A549 (cell line): ENCODE measurements at regions not wholly inside any gene's neighbourhood (a gene's known extent, or its start where the extent isn't known, plus 50 kb on each side); places are given as distances from the start of the nearest gene placed in this dataset.

ENCODE experiments used
- ATAC-seq, 2 experiments: fragments of 200-7000 bp in 1 of 2; fragments of >200 bp in 1 of 2; cut with Nextera tagmentation in 1 of 2; cut with Tn5 transposase in 1 of 2; 3 replicates each; pipeline versions ENCODE4 v1.8.0 to v1.9.1; 2018 to 2020; ENCODE audit warnings: mild to moderate bottlenecking in 1 of 2, moderate library complexity in 1 of 2
- CTCF ChIA-PET: fragments of 300-600 bp; sonication (Branson Sonifier 250); formaldehyde crosslinking; extraction: SDS; loops from one replicate; lab custom pipeline; 2021; ENCODE audit warnings: antibody characterized with exemption, inconsistent platforms; lab: Yijun Ruan, JAX
- POLR2A ChIA-PET: fragments of 350-600 bp; formaldehyde crosslinking; extraction: SDS; loops from one replicate; lab custom pipeline; 2021; ENCODE audit warnings: antibody characterized with exemption, inconsistent platforms; lab: Yijun Ruan, JAX
- DNase-seq, 2 experiments: peaks; one replicate each; pipeline versions ENCODE4 v3.0.0 to v3.0.0-alpha.2; 2011 to 2016; ENCODE audit warnings: low read depth in 1 of 2, low spot score in 1 of 2
- FAIRE-seq: peaks from 2 replicates; lab custom pipeline; 2011; peaks lifted over from hg19 to GRCh38; lab: Jason Lieb, UNC
- H3K27ac ChIP-seq, 2 experiments: fragments of >200 bp; sonication (Bioruptor Twin); formaldehyde crosslinking; 3 replicates each; pipeline ENCODE4 v1.5.1; 2016 to 2017
- H3K4me1 ChIP-seq: fragments of >200 bp; sonication (Bioruptor Twin); formaldehyde crosslinking; 3 replicates; pipeline ENCODE4 v1.6.1; 2016
- H3K4me2 ChIP-seq: fragments of >200 bp; sonication (Bioruptor Twin); formaldehyde crosslinking; 3 replicates; pipeline ENCODE4 v1.6.1; 2016
- H3K4me3 ChIP-seq: fragments of >200 bp; sonication (Bioruptor Twin); formaldehyde crosslinking; 3 replicates; pipeline ENCODE4 v1.5.1; 2016
- H3K9me3 ChIP-seq: fragments of >200 bp; sonication (Bioruptor Twin); formaldehyde crosslinking; 3 replicates; pipeline ENCODE4 v1.6.1; 2016
- CBX2 ChIP-seq: fragments of 200-600 bp; sonication (generic); IDR thresholded peaks from 2 replicates; pipeline ENCODE4 v1.6.1; 2016; ENCODE audit warnings: low read depth, mild to moderate bottlenecking, borderline replicate concordance
- CBX8 ChIP-seq: fragments of 200-600 bp; sonication (generic); IDR thresholded peaks from 2 replicates; pipeline ENCODE4 v1.6.1; 2016
- CEBPB ChIP-seq, 2 experiments: fragments of >200 bp in 1 of 2; sonication (Bioruptor Twin) in 1 of 2; formaldehyde crosslinking in 1 of 2; IDR thresholded peaks; 2 replicates each; pipeline ENCODE4 v1.6.1; 2012 to 2016
- CHD2 ChIP-seq: fragments of 150-350 bp; IDR thresholded peaks from 2 replicates; pipeline ENCODE4 v1.6.1; 2014; ENCODE audit warnings: low read length; ENCODE audit not compliant: partially characterized antibody
- EP300 ChIP-seq, 2 experiments: fragments of >200 bp; sonication (Bioruptor Twin); formaldehyde crosslinking; IDR thresholded peaks; 2 replicates in 1 of 2; 3 replicates in 1 of 2; pipeline ENCODE4 v1.6.1; 2016 to 2017
- FOSL2 ChIP-seq, 2 experiments: fragments of 450-650 bp in 1 of 2; fragments of >200 bp in 1 of 2; sonication (Bioruptor Twin) in 1 of 2; formaldehyde crosslinking; IDR thresholded peaks; 2 replicates each; pipeline versions ENCODE4 v1.5.0 to v1.6.1; 2016 to 2020; ENCODE audit warnings: mild to moderate bottlenecking in 1 of 2, moderate library complexity in 1 of 2
- GATA3 ChIP-seq: IDR thresholded peaks from 2 replicates; pipeline ENCODE4 v1.6.1; 2012; ENCODE audit warnings: borderline replicate concordance
- HDAC2 ChIP-seq: fragments of 200-600 bp; sonication (generic); IDR thresholded peaks from 2 replicates; pipeline ENCODE4 v1.6.1; 2016
- HES2 ChIP-seq: fragments of >200 bp; sonication (Bioruptor Twin); formaldehyde crosslinking; IDR thresholded peaks from 2 replicates; pipeline ENCODE4 v1.6.1; 2016
- HOXB5 ChIP-seq: fragments of 250-450 bp; sonication (Bioruptor Pico); IDR thresholded peaks from 2 replicates; pipeline ENCODE4 v1.5.0; 2020; ENCODE audit warnings: mild to moderate bottlenecking, moderate library complexity
- JUN ChIP-seq, 2 experiments: fragments of >200 bp; sonication (Bioruptor Twin); formaldehyde crosslinking; IDR thresholded peaks; 2 replicates in 1 of 2; 3 replicates in 1 of 2; pipeline ENCODE4 v1.6.1; 2016 to 2017
- JUNB ChIP-seq: fragments of >200 bp; sonication (Bioruptor Twin); formaldehyde crosslinking; IDR thresholded peaks from 2 replicates; pipeline ENCODE4 v1.6.1; 2016
- NPAS2 ChIP-seq: fragments of 250-450 bp; sonication (Bioruptor Pico); IDR thresholded peaks from 2 replicates; pipeline ENCODE4 v1.8.0; 2022; ENCODE audit warnings: mild to moderate bottlenecking, moderate library complexity, borderline replicate concordance
- NR3C1 ChIP-seq: fragments of >200 bp; sonication (Bioruptor Twin); formaldehyde crosslinking; IDR thresholded peaks from 3 replicates; pipeline ENCODE4 v1.6.1; 2017
- POLR2AphosphoS2 ChIP-seq: conservative IDR thresholded peaks from 2 replicates; pipeline ENCODE4 v1.6.1; 2012; ENCODE audit warnings: low read length, improper control_type of control experiment, inconsistent platforms
- REST ChIP-seq: fragments of 200-600 bp; sonication (generic); IDR thresholded peaks from 2 replicates; pipeline ENCODE4 v1.6.1; 2016; ENCODE audit warnings: antibody characterized with exemption, mild to moderate bottlenecking, moderate library complexity
- TFCP2L1 ChIP-seq: fragments of 250-450 bp; sonication (Bioruptor Pico); IDR thresholded peaks from 2 replicates; pipeline ENCODE4 v1.5.0; 2021; ENCODE audit warnings: mild to moderate bottlenecking
- ZNF302 ChIP-seq: fragments of 250-450 bp; sonication (Bioruptor Pico); IDR thresholded peaks from 2 replicates; pipeline ENCODE4 v1.9.0; 2021; ENCODE audit warnings: inconsistent platforms, mild to moderate bottlenecking, moderate library complexity
- ZSCAN20 ChIP-seq: fragments of 250-450 bp; sonication (Bioruptor Pico); IDR thresholded peaks from 2 replicates; pipeline ENCODE4 v1.8.0; 2022; ENCODE audit warnings: mild to moderate bottlenecking, moderate library complexity
- WGBS: methylation state at CpG from one replicate; pipeline ENCODE4 v1.1.6; 2017; ENCODE audit errors: missing lambda C conversion rate; 5-methylcytosine and 5-hydroxymethylcytosine counted together

GRCh38 chr2:67304300-67304890 is 92.7 kb upstream of the ETAA1 start:
- no peak for DNase-seq
- no peak for ATAC-seq
- TF ChIP-seq GATA3, result peak; percentile 35; the same call in 1 of the 2 replicates
- no peak for TF ChIP-seq NR3C1
- Histone ChIP-seq H3K4me3 (no peak overlapping the region), H3K4me1 (peaks cover 6% of the 10 kb centered on the region; the same call in 2 of the 3 replicates), H3K9me3 (no peaks in the 10 kb centered on the region), H3K4me2 (no peak overlapping the region), H3K27ac (no peak overlapping the region)
- ChIA-PET CTCF (interaction anchor here (0.9 kb wide), 1 partner anchor 14 kb away, joined by 3 read pairs; no protein-coding TSS in a partner anchor), POLR2A (no interaction called here)
- no peak for FAIRE-seq
- 50% methylated on average over 6 of the region's 6 CpGs for WGBS

- CTCF ChIA-PET, result no interaction called here
- no peaks in the 10 kb centered on the region for H3K9me3 ChIP-seq
- POLR2A ChIA-PET, result no interaction called here
- H3K4me3 ChIP-seq, result no peak overlapping the region
- peak in 1 of 2 experiments; percentile 55 for DNase-seq
- peaks cover 27% of the 10 kb centered on the region for H3K4me1 ChIP-seq
- H3K4me2 ChIP-seq, result peak overlapping the region; percentile 32
- WGBS, result 55% methylated on average over 1 of the region's 1 CpG
- TF ChIP-seq FOSL2 (IDR thresholded peaks at IDR 0.05), result no peak
- TF ChIP-seq FOSL2 (CRISPR knock-in tag; IDR thresholded peaks at IDR 0.05), result peak; percentile 16; the same call in 1 of the 2 replicates
- no peak for TF ChIP-seq CHD2
- TF ChIP-seq CEBPB (IDR thresholded peaks at IDR 0.05), result peak; percentile 37 to 45; a peak in 3 of 4 replicates
- 0 out of 2 replicates have a peak, but pooled peaks have one; percentile 20 for TF ChIP-seq JUNB
- TF ChIP-seq REST, result no peak
- 0 out of 6 replicates have a peak overlapping the region, but pooled peaks of 1 of the 2 experiments have one; percentile 9 for H3K27ac ChIP-seq
- peak; percentile 47 to 57; a peak in 3 of 6 replicates for ATAC-seq
- FAIRE-seq, result peak; percentile 39
Measured at GRCh38 chr2:67309281-67309680, 87.9 kb upstream of the ETAA1 start.

GRCh38 chr2:67311536-67311935 is 85.6 kb upstream of the ETAA1 start:
- Histone ChIP-seq H3K4me1 (peaks cover 27% of the 10 kb centered on the region), H3K9me3 (no peaks in the 10 kb centered on the region), H3K27ac (0 out of 6 replicates have a peak overlapping the region, but pooled peaks of 1 of the 2 experiments have one; percentile 11), H3K4me3 (no peak overlapping the region), H3K4me2 (peak overlapping the region; percentile 20)
- FAIRE-seq, result no peak
- no peak for ATAC-seq
- TF ChIP-seq FOSL2 (IDR thresholded peaks at IDR 0.05) (no peak), FOSL2 (CRISPR knock-in tag; IDR thresholded peaks at IDR 0.05) (peak; percentile 16; the same call in 1 of the 2 replicates), POLR2AphosphoS2 (no peak), JUNB (0 out of 2 replicates have a peak, but pooled peaks have one; percentile 25), HES2 (no peak), CBX2 (no peak)
- 3% methylated on average over 2 of the region's 2 CpGs for WGBS
- ChIA-PET CTCF (interaction anchor here (1.6 kb wide), 1 partner anchor 11 kb away, joined by 4 read pairs; no protein-coding TSS in a partner anchor), POLR2A (no interaction called here)
- no peak for DNase-seq

GRCh38 chr2:67312871-67313270 is 84.3 kb upstream of the ETAA1 start:
- WGBS, result 89% methylated on average over 1 of the region's 1 CpG
- no peaks in the 10 kb centered on the region for H3K9me3 ChIP-seq
- H3K4me1 ChIP-seq, result peaks cover 27% of the 10 kb centered on the region
- no peak overlapping the region for H3K4me2 ChIP-seq
- ATAC-seq (no peak), DNase-seq (no peak), FAIRE-seq (peak; percentile 51)
- CTCF ChIA-PET, result interaction anchor here (0.6 to 1.6 kb wide), 3 partner anchors 9 to 885 kb away, joined by 3 to 4 read pairs (median 3); no protein-coding TSS in a partner anchor
- H3K27ac ChIP-seq, result no peak overlapping the region
- no peak for TF ChIP-seq HOXB5 (CRISPR knock-in tag)
- TF ChIP-seq ZNF302, result no peak
- TF ChIP-seq FOSL2 (IDR thresholded peaks at IDR 0.05), result no peak
- TF ChIP-seq FOSL2 (CRISPR knock-in tag; IDR thresholded peaks at IDR 0.05), result no peak
- TF ChIP-seq CBX8, result no peak
- TF ChIP-seq JUN (IDR thresholded peaks at IDR 0.05), result no peak
- TF ChIP-seq ZSCAN20 (CRISPR knock-in tag), result no peak
- TF ChIP-seq NPAS2, result no peak
- no peak for TF ChIP-seq EP300 (IDR thresholded peaks at IDR 0.05)
- no peak for TF ChIP-seq HDAC2
- no peak for TF ChIP-seq TFCP2L1 (CRISPR knock-in tag)
- no peak for TF ChIP-seq GATA3
- TF ChIP-seq JUNB, result no peak
- no peak overlapping the region for H3K4me3 ChIP-seq
- POLR2A ChIA-PET, result no interaction called here
